ENCODE measurements at regions not wholly inside any gene's neighbourhood (a gene's known extent, or its start where the extent isn't known, plus 50 kb on each side); places are given as distances from the start of the nearest gene placed in this dataset.

GRCh38 chr9:2340046-2340760 is 281.4 kb upstream of the VLDLR start:
- DNase-seq (ENCODE audit: low read depth), result no peak
- no peak overlapping the region for H3K4me3 ChIP-seq (ENCODE audit: control insufficient read depth, low read depth, low read length)
- TF ChIP-seq CTCF (conservative IDR thresholded peaks at IDR 0.05; ENCODE audit: control insufficient read depth, insufficient read depth, low read depth, low read length), result no peak

- H3K4me3 ChIP-seq (ENCODE audit: control insufficient read depth, low read depth, low read length), result no peak overlapping the region
- TF ChIP-seq CTCF (conservative IDR thresholded peaks at IDR 0.05; ENCODE audit: control insufficient read depth, insufficient read depth, low read depth, low read length), result no peak
- no peak for DNase-seq (ENCODE audit: low read depth)
Measured at GRCh38 chr9:2341126-2341525, 280.5 kb upstream of the VLDLR start.

- H3K4me3 ChIP-seq (ENCODE audit: control insufficient read depth, low read depth, low read length), result no peak overlapping the region
Measured at GRCh38 chr9:2341956-2342355, 279.6 kb upstream of the VLDLR start.

GRCh38 chr9:2343756-2344155 is 277.8 kb upstream of the VLDLR start:
- no peak for TF ChIP-seq CTCF (conservative IDR thresholded peaks at IDR 0.05; ENCODE audit: control insufficient read depth, insufficient read depth, low read depth, low read length)
- no peak overlapping the region for H3K4me3 ChIP-seq (ENCODE audit: control insufficient read depth, low read depth, low read length)
- DNase-seq (ENCODE audit: low read depth), result no peak

More at GRCh38 chr9:2341956-2342355, 279.6 kb upstream of the VLDLR start:
- DNase-seq (ENCODE audit: low read depth), result no peak
- no peak for TF ChIP-seq CTCF (conservative IDR thresholded peaks at IDR 0.05; ENCODE audit: control insufficient read depth, insufficient read depth, low read depth, low read length)

GRCh38 chr9:2344436-2344835 is 277.2 kb upstream of the VLDLR start:
- no peak overlapping the region for H3K4me3 ChIP-seq (ENCODE audit: control insufficient read depth, low read depth, low read length)
- no peak for DNase-seq (ENCODE audit: low read depth)
- no peak for TF ChIP-seq CTCF (conservative IDR thresholded peaks at IDR 0.05; ENCODE audit: control insufficient read depth, insufficient read depth, low read depth, low read length)

GRCh38 chr9:2345013-2345412 is 276.6 kb upstream of the VLDLR start:
- TF ChIP-seq CTCF (conservative IDR thresholded peaks at IDR 0.05; ENCODE audit: control insufficient read depth, insufficient read depth, low read depth, low read length), result no peak
- no peak for DNase-seq (ENCODE audit: low read depth)
- H3K4me3 ChIP-seq (ENCODE audit: control insufficient read depth, low read depth, low read length), result no peak overlapping the region
